ENCODE measurements at regions not wholly inside any gene's neighbourhood (a gene's known extent, or its start where the extent isn't known, plus 50 kb on each side); places are given as distances from the start of the nearest gene placed in this dataset.

DNA sequence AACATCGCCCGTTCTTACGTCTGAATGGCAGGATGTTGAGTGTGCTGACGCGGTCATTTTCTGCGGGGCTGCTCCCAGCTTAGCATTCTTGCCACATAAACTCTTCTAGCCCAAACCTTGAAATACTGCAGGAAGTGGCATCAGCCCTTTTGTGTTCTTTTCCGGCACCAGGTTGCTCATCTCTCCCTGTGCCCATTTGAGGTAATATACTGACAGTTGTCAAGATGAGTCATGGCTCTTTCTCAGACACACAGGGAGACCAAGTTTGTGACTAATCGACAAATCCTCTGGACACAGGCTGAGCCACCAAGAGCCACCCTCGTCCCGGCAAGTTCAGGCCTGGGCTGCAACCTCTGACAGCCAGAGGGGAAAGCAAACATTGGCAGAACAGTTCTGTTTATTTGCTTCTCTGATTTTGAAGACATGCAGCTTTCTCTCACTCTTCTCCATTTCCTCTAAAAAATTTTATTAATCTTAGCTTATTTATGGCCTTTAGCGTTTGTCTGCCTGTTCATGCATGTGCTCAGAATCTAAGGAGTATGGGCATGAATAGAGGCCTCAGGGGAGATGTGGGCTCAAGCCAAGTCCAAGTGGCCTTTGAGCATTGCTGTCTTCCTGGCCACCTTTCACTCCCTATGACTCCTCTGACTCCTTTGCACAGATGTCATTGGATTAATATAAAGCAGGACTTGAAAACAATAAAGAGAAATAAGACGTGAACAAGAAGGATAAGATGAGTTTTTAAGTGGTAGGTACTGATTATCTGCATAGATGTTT is 328.2 kb upstream of the JAG1 start:
- no peak for FAIRE-seq

DNA sequence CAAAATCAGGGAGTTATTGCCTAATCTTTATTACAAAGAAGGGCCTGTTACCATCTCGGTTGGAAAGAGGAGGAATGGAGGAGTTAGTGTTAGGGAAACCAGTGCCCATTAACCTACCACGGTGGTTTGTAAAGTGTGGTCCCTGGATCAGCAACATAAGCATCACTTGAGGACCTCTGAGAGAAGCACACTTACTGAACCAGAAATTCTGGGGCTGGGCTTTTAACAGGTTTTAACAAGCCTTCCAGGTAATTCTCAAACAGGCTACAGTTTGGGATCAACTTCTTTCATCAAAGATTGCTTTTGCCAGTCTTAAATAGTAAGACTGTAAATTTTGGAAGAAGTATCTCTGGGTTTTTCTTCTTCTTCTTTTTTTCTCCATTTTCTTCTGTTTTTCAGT is 329.5 kb upstream of the JAG1 start:
- FAIRE-seq: no peak

DNA sequence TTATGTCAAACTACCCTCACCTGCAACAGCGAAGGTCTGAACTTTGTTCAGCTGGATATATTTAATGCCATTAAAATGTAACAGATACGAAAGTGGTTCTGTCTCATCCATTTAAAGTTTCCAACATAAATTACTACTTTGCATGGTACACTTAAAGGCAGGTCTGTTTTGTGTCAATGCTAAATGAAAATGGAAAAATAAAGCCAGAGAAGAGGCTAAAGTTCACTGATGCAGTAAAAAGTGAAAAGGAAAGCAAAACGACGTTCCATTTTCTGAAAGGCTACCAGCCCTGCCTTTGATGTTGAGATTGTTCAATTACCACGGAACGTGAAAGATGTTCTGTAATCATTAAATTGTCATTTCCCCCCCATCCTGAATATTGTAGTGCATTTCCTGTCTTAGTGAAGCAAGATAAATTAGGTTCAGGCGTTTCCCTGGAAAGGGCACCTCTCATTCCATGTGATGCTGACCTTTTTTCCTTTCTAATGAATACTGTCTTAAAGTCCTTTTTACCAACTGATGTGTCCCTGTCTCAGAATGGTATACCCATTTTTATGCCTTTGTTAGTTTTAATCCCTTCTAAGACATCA is 334.7 kb upstream of the JAG1 start:
- no peak for FAIRE-seq

DNA sequence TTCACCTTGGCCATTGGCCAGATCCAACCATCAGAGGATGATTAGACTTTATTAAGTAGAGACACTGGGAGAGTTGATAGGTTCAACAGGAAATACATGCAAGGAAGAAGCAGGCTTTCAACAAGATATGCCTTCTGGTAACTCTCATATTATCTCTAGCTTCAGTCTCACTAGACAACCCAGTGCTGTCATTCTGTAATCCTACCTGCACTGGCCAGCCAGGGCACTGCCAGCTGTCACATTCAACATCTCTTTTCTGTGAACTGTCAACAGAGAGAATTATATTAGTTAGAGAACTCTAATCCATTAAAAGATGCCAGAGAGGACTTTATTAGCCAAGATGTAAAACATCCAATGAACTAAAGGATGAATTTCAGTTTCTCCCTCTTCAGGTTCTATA is 337.9 kb upstream of the JAG1 start:
- no peak for FAIRE-seq

DNA sequence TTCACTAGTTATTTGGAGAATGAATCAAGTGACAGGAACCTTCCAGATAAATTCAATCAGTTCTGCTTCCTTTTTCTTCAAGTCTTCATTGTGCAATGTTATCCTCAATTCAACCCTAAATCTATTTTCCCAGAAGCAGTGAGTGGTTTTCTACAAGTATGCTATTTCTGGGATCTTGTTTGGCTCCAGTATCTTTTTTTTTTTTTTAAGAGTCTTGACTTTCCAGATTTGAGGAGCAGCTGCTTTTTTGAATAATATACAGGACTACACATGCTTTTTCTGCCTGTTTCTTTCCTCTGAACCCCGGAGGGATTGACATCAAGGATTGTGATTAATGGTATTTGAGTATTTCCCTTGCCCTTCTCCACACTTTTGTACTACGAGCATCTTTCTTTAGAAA is 339.2 kb upstream of the JAG1 start:
- FAIRE-seq: no peak

DNA sequence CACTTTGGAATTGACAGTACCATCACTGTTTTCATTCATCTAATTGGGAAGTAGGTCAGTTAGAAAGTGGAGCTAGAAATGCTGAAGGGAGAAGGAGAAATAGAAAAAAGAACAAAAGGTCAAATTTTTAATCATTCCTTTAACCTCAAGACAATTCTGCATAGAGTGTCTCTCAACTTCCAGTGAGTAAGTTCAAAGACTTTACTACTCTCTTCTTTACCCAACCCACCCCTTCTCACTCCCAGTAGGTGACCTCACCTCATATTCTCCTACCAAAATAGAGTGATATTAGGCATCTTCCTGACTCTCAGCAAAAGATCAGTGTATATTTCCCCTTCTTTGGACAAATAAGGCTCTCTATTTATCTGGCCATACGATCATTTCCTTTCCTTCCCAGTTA is 340.0 kb upstream of the JAG1 start:
- no peak for FAIRE-seq

DNA sequence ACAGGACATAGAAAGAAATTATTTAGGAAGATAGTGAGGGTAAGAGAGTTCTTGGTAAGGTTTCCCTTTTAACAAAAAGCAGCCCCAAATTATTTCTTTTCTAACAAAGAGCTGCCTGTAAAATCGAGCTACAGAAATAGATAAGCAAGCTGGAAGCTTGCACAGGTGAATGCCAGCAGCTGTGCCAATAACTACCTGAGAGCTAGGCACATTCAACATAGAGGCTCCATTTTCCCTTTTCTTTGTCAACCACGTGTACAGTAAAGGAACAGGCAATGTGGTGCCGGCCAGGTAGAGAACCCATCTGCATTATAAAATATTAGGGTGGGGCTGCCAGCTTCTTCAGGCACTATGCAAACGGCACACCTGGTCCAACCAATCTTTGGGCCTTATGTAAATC is 341.6 kb upstream of the JAG1 start:
- no peak for FAIRE-seq

DNA sequence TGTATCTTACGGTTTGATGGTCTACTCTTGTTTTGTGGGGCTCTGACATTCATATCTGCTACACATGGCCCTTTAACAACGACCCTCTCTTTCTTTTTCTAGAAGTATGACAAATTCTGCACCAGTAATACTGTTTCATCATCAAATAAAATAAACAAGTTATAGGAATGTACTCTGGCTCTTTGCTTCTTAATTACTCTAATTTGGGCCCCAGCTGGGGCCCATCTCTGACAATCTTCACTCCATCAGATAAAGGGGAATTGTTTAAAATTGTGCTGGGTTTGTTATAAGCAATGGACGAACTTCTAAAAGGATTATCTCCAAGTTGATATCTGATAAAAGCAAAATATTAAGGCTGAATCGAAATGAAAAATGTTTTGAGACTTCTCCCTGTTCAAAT is 343.6 kb upstream of the JAG1 start:
- FAIRE-seq: no peak

DNA sequence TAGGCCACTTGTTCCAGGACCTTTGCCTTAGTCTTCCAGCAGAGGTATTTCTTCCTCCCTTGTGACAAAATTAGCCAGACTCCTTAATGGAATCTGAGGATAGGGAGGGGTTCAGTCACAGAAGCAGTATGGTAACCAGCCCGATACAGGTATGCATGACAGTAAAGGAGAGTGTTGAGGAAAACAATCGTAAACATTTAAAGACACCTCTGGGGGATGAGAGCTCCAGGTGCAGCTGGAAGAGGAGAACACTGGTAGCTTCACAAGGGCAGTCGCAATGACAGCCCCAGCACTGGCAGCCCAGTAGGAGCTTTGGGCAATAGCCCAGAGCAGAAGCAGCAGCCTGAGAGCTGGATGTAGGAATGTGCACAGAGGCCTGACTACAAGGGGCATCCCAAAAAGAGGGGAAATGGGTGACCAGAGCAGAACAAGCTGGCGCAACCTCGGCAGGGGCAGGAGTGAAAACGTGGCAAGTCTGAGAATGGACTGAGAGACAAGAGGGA is 344.9 kb upstream of the JAG1 start:
- FAIRE-seq: no peak

DNA sequence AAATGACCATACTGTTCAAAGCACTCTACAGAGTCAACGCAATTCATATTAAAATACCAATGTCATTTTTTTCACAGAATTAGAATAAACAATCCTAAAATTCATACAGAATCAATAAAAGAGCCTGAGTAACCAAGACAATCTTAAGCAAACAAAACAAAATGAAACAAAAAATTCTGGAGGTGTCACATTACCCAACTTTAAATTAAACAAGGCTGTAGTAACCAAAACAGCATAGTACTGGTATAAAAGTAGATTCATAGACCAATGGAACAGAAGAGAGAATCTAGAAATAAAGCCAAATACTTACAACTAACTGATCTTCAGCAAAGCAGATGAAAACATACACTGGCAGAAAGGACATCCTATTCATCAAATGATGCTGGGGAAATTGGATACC is 346.9 kb upstream of the JAG1 start:
- no peak for FAIRE-seq

DNA sequence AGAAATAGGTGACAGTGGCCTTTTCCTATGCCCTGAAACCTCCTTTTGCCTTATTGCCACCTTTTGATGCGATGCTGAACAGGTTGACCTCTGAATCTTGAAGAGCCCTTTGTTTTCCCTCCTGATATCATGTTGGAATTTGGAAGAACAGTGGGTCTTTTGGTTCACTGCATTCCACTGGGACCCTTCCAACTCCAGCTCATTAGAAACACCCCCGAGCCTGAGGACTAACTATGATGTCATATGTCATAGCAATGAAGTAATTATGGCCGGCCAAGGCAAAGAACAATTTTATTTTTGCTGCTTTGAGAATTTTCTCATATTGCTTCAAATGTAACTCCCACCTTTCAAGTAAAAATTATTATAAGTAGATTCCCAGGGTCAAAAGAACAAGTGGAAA is 353.4 kb upstream of the JAG1 start:
- no peak for FAIRE-seq

DNA sequence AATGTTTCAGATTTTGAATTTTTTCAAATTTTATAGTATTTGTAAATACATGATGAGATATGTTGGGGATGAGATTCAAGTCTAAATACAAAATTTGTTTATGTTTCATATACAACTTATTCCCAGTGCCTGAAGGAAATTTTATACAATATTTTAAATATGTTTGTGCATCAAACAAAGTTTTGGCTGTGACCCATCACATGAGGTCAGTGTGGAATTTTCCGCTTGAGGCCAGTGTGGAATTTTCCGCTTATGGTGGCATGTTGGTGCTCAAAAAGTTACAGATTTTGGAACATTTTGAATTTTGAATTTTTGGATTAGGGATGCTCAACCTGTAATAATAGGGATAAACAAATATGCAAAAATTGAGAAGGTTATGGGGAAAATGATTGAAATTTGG is 356.6 kb upstream of the JAG1 start:
- FAIRE-seq: no peak

DNA sequence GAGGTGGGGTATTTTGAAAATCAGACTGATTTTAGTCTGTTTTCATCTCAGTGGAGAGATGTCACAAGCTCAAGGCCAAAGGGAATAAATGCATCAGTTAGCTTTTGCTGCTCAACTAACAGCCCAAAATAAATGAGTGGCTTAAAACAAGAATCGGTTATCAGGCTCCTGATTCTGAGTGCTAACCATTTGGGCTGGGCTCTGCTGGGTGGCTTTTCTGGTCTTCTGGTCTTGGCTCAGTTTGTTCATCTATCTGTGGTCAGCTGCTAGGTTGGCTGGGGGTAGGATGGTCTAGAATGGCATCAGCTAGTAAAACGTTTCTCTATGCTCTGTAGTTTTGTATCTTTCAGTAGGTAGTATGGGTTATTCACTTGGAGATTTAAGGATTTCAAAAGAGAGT is 357.5 kb upstream of the JAG1 start:
- FAIRE-seq: no peak

DNA sequence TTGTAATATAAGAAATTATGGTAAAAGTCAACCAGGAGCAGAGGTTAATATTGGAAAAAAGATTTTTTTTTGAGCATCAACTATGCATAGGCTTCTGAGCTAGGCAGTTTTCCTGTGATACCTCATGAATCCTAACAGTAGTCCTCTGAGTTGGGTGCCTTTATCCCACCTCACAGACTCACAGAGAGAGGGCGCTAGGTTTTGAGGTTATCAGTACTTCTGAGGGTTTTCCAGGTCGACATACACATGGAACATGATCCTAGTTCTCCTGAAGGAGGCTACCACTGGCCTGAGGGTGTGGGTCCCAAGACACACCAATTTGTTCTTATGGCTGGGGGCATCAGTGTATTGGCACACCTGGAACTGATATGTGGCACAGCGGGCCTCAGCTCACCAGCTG is 358.8 kb upstream of the JAG1 start:
- FAIRE-seq: no peak

DNA sequence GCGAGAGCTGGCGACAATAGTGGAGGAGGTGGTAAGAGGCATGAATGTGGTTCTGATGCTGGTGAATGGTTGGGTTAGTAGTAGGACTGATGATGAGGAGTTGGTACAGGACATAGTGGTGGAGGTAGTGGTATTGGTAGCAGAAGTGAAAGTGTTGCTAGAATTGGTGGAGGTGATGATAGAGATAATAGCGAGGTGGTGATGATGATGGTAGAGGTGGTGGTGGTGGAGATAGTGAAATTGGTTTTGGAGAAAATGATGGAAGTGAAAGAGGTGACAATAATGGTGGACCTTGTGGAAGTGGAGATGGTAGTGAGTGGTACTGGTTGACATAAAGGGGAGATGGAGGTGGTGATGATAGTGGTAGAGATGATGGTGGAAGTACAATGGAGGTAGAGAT is 360.2 kb upstream of the JAG1 start:
- FAIRE-seq: no peak

DNA sequence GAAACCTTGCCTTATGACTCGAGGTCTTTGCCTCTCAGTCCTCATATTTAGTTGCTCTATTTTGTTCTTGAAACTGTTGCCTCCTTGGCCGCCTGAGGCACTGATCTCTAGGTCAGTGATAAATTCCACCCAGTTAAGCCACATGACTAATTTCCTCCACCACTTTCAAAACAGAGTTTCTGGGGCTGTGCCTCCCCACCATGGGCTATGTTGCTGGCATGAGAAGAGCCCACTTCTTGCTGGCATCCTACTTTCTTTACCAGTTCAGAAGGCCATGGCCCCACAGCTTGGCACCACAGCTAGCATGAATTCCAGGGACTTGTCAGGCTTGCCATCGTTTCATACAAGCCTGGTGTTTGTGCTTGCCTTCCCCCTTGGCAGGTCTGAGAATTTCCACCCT is 361.4 kb upstream of the JAG1 start:
- no peak for FAIRE-seq

DNA sequence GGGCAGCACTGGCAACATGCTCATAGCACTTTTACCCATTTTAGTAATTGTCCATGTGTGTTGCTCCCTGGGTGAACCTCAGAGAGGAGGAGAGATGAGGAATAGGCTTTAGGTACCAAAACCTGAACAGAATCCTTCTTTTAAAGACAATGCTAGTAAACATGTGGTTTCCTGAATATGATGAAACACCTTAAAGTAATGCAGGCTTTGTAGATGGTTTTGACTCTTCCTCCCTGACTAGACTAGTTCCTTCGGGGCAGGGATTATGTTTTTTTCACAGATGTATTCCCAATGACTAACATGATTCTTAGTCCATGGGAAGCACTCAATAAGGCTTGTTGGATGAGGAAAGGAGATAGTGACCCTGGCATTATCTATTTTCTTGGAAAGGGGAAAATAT is 367.6 kb upstream of the JAG1 start:
- no peak for FAIRE-seq

DNA sequence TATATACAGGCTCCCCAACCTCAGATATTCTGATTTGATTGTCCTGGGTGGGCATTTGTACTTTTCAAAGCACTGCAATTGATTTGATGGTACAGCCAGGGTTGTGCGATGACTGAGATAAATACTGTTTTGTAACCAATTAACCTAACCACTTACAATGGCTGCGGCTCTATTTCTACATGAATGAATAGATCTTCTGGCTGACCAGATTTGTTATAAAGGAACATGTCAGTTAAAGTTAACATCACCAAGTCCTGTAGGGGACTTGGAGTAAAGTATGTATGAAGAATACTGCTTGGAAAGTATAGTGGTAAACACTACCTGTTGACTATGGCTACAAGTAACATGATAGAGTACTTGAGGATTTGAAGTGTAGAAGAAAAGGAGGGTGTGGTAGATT is 369.2 kb upstream of the JAG1 start:
- FAIRE-seq: no peak

DNA sequence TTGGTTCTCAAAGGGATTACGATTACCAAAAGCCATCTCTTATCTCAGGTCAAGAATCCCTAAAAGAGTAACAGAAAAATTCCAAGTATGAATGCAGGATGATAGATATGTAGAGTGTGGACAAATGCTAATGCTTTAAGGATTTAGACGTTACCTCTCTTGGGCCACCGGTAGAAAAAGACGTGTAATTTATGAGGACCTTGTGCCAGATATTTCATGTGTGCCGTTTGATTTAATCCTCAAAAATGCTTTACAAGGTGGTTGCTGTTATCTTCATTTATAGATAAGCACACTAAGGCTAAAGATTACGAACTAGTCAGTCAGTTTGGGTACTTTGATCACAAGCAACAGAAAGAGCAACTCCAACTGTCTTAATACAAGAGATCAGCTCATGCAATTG is 370.8 kb upstream of the JAG1 start:
- no peak for FAIRE-seq

DNA sequence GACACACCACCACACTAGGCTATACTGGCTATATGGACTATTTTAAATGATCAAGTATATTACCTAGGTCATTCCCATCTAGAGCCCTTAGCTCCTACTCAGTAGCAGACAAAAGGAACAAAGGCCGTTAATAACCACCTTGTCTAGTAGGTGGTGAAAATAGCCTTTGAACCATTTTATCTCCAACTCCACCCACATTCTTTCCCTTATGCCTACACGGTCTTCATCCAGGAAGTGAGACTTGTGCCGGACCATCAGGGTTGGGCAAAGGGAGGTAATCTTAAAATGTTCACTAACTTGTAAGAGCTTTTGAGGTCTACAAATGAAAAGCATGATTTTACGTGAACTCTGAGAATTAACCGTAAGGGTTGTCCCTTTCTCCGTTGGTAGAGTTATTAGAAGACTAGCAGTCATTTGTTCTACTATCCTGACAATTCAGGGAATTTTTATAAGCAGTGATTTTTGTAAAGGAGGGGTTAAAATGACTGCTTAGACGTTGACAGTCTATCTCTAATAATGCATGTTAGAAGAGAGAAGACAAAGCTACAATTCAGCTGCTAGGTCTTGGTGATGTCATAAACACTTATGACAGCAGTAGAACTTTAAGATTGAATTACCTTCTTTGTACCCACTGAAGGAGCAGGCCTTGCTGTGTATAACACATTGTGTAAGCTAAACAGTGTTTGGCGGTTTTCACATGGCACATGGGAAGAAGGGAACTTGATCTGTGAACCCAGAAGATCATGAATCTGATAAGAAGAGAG is 371.8 kb upstream of the JAG1 start:
- no peak for FAIRE-seq

DNA sequence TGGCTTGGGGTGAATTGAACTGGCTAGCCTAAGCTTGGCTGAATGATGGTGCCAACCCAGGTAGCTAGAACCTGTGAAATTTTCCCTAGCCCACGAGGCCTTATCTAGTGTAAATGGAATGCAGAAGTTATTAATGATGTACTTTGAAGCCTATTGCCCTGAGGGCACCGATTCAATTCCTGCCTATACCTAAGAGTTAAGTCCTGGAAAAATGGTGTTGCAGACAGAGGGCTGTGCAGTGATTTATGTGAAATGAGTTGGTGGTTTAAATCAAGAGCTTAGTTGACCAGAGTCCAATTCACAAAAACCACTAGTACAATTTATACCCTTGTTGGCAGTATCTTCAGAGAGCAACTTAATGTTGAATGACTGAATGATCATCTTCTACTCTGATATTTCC is 373.8 kb upstream of the JAG1 start:
- no peak for FAIRE-seq

DNA sequence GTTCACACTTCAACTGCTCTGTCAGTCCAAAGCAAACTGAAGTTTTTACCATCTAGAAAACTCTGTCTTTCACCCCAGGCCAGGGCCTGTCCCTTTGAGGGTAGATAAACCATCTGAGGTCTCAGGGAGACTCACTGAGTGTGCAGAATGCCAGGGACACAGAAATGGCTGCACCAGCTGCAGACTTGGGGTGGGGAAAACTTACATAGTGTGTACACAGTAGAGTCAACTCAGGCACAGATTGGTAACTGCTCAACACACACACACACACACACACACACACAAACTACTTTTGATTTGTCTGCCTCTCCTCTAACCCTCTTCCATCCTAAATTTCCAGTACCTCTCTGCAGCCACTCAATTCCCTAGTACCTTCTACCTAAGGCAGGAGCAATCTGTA is 374.9 kb upstream of the JAG1 start:
- FAIRE-seq: no peak

DNA sequence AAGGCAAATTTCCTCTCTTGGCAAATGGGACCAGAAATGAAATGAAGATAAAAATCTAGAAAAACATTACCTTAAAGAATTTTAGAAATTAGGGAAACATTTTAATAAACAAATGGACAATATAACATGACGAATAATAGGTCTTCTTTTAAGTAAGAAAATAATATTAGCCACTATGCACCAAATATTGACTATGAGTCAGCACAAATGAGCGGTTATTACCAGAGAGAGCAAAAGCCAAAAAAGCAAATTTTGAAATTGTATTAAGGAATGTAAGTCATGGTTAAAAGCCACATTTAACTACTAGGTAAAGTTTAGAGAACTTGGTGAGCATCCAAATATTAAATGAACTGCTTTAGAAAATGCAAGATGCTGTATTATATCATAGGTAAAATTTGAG is 376.6 kb upstream of the JAG1 start:
- FAIRE-seq: no peak

DNA sequence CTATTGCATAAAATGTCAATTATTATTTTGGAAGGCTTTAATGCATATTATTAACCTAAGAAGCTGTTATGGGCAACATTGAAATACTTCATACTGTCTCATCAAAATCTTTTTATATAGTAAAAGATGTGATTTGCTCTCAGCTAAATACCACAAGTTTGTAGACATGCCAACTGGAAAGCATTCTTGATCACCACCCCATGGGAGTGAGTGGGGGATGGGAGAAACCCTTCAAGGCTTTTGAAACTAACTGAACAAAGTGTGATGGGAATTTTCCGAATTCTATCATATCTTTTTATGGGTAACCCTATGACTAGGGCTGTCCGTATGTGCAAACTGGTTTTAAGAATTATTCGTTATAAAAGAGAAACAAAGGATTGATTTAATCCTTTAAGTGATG is 377.3 kb upstream of the JAG1 start:
- FAIRE-seq: no peak

Measured in islet of Langerhans (tissue), 1 donor.